H9 (cell line): ENCODE measurements at regions not wholly inside any gene's neighbourhood (a gene's known extent, or its start where the extent isn't known, plus 50 kb on each side); places are given as distances from the start of the nearest gene placed in this dataset.

Source experiments
- DNase-seq: peaks from one replicate; pipeline ENCODE4 v3.0.0-alpha.2; 2017
- H2AFZ ChIP-seq: one replicate; pipeline ENCODE4 v1.6.1; 2013; ENCODE audit warnings: mild to moderate bottlenecking, low read length, control low read depth, moderate library complexity
- H2AK5ac ChIP-seq: 2 replicates; pipeline ENCODE4 v1.6.1; 2013; ENCODE audit warnings: low read length, control low read depth, mixed read lengths; ENCODE audit not compliant: insufficient read length
- H2BK120ac ChIP-seq: one replicate; pipeline ENCODE4 v1.6.1; 2013; ENCODE audit warnings: low read depth, mild to moderate bottlenecking, low read length, control low read depth, inconsistent platforms; ENCODE audit not compliant: poor library complexity, severe bottlenecking
- H2BK12ac ChIP-seq: 2 replicates; pipeline ENCODE4 v1.6.1; 2013; ENCODE audit warnings: low read length, control low read depth, mixed read lengths, low read depth; ENCODE audit not compliant: insufficient read length
- H2BK15ac ChIP-seq: 2 replicates; pipeline ENCODE4 v1.6.1; 2013; ENCODE audit warnings: low read depth, low read length, control low read depth
- H2BK20ac ChIP-seq: one replicate; pipeline ENCODE4 v1.6.1; 2013; ENCODE audit warnings: low read depth, mild to moderate bottlenecking, low read length, control low read depth, inconsistent platforms; ENCODE audit not compliant: poor library complexity, severe bottlenecking
- H2BK5ac ChIP-seq: 2 replicates; pipeline ENCODE4 v1.6.1; 2013; ENCODE audit warnings: low read length, control low read depth, mixed read lengths; ENCODE audit not compliant: insufficient read length
- H3K14ac ChIP-seq: 2 replicates; pipeline ENCODE4 v1.6.1; 2013; ENCODE audit warnings: low read length, control low read depth; ENCODE audit not compliant: insufficient read depth
- H3K18ac ChIP-seq: 2 replicates; pipeline ENCODE4 v1.6.1; 2013; ENCODE audit warnings: low read depth, mild to moderate bottlenecking, mixed read lengths, low read length, control low read depth; ENCODE audit not compliant: insufficient read length
- H3K23ac ChIP-seq: 2 replicates; pipeline ENCODE4 v1.6.1; 2013; ENCODE audit warnings: low read length, control low read depth, mixed read lengths, low read depth; ENCODE audit not compliant: insufficient read length
- H3K23me2 ChIP-seq: 2 replicates; pipeline ENCODE4 v1.6.1; 2013; ENCODE audit warnings: low read depth, mild to moderate bottlenecking, mixed read lengths, low read length, control low read depth; ENCODE audit not compliant: insufficient read length, poor library complexity, severe bottlenecking
- H3K27ac ChIP-seq: 2 replicates; pipeline ENCODE4 v1.5.1; 2013; ENCODE audit warnings: low read length, control low read depth, mixed read lengths, low read depth; ENCODE audit not compliant: insufficient read length
- H3K27me3 ChIP-seq: 2 replicates; pipeline ENCODE4 v1.6.1; 2013; ENCODE audit warnings: low read length, control low read depth, inconsistent platforms; ENCODE audit not compliant: insufficient read depth
- H3K4ac ChIP-seq: 2 replicates; pipeline ENCODE4 v1.6.1; 2013; ENCODE audit warnings: low read depth, mild to moderate bottlenecking, control low read depth, inconsistent platforms, low read length, moderate library complexity
- H3K4me1 ChIP-seq: 2 replicates; pipeline ENCODE4 v1.6.1; 2013; ENCODE audit warnings: low read length, control low read depth, inconsistent platforms; ENCODE audit not compliant: insufficient read depth
- H3K4me2 ChIP-seq: 2 replicates; pipeline ENCODE4 v1.6.1; 2013; ENCODE audit warnings: low read length, control low read depth, mixed read lengths; ENCODE audit not compliant: insufficient read length, insufficient read depth
- H3K56ac ChIP-seq: 2 replicates; pipeline ENCODE4 v1.6.1; 2013; ENCODE audit warnings: low read depth, mild to moderate bottlenecking, mixed read lengths, low read length, control low read depth; ENCODE audit not compliant: insufficient read length
- H3K79me1 ChIP-seq: 2 replicates; pipeline ENCODE4 v1.6.1; 2013; ENCODE audit warnings: low read depth, mild to moderate bottlenecking, moderate library complexity, low read length, control low read depth, inconsistent platforms; ENCODE audit not compliant: insufficient read depth, poor library complexity, severe bottlenecking
- H3K79me2 ChIP-seq: 2 replicates; pipeline ENCODE4 v1.6.1; 2013; ENCODE audit warnings: low read length, control low read depth, inconsistent platforms; ENCODE audit not compliant: insufficient read depth
- H3K9ac ChIP-seq: 2 replicates; pipeline ENCODE4 v1.6.1; 2013; ENCODE audit warnings: low read length, control low read depth, mixed read lengths; ENCODE audit not compliant: insufficient read length; ENCODE audit errors: extremely low read depth
- H3K9me3 ChIP-seq: one replicate; pipeline ENCODE4 v1.6.1; 2013; ENCODE audit warnings: low read depth, low read length, inconsistent platforms; ENCODE audit not compliant: control insufficient read depth
- H3T11ph ChIP-seq: one replicate; pipeline ENCODE4 v1.6.1; 2013; ENCODE audit warnings: mild to moderate bottlenecking, low read length, control low read depth, inconsistent platforms
- H4K20me1 ChIP-seq: one replicate; pipeline ENCODE4 v1.6.1; 2013; ENCODE audit not compliant: control insufficient read depth, insufficient read length, insufficient read depth
- H4K5ac ChIP-seq: 2 replicates; pipeline ENCODE4 v1.6.1; 2013; ENCODE audit warnings: low read depth, mild to moderate bottlenecking, mixed read lengths, low read length, control low read depth; ENCODE audit not compliant: insufficient read length
- H4K8ac ChIP-seq: replicated peaks from 2 replicates; pipeline ENCODE4 v1.6.1; 2013; ENCODE audit warnings: low read length, control low read depth, mixed read lengths, low read depth; ENCODE audit not compliant: insufficient read length
- H4K91ac ChIP-seq: 2 replicates; pipeline ENCODE4 v1.6.1; 2013; ENCODE audit warnings: low read depth, mild to moderate bottlenecking, moderate library complexity, mixed read lengths, low read length, control low read depth; ENCODE audit not compliant: insufficient read length
- H3K27ac Mint-ChIP-seq, 3 experiments: 2 replicates in 2 of 3; 3 replicates in 1 of 3; pipeline ENCODE4 v1.8.0; 2020 to 2021; ENCODE audit warnings: mixed read lengths in 3 of 3, mild to moderate bottlenecking in 1 of 3, moderate library complexity in 1 of 3
- H3K27me3 Mint-ChIP-seq: 2 replicates; pipeline ENCODE4 v1.8.0; 2021; ENCODE audit warnings: low read depth, mild to moderate bottlenecking, moderate library complexity, mixed read lengths
- H3K36me3 Mint-ChIP-seq, 3 experiments: 2 replicates in 2 of 3; 3 replicates in 1 of 3; pipeline ENCODE4 v1.8.0; 2020 to 2021; ENCODE audit warnings: low read depth in 3 of 3, mixed read lengths in 3 of 3; ENCODE audit not compliant: insufficient read depth in 1 of 3
- H3K4me1 Mint-ChIP-seq, 2 experiments: 2 replicates each; pipeline ENCODE4 v1.8.0; 2020; ENCODE audit warnings: mixed read lengths in 2 of 2
- H3K4me3 Mint-ChIP-seq, 2 experiments: 2 replicates in 1 of 2; 3 replicates in 1 of 2; pipeline ENCODE4 v1.8.0; 2020 to 2021; ENCODE audit warnings: mild to moderate bottlenecking in 2 of 2, mixed read lengths in 2 of 2, moderate library complexity in 1 of 2
- H3K9me3 Mint-ChIP-seq, 2 experiments: 2 replicates in 1 of 2; 3 replicates in 1 of 2; pipeline ENCODE4 v1.8.0; 2020; ENCODE audit warnings: mild to moderate bottlenecking in 2 of 2, mixed read lengths in 2 of 2, moderate library complexity in 1 of 2
- WGBS: extraction: QIAGEN DNeasy Blood & Tissue Kit; methylation state at CpG from one replicate; pipeline ENCODE4 v1.1.7; 2013; ENCODE audit warnings: missing lambda C conversion rate, low lambda C conversion rate, mixed read lengths; ENCODE audit not compliant: insufficient read length; ENCODE audit errors: extremely low coverage; 5-methylcytosine and 5-hydroxymethylcytosine counted together
- TF ChIP-seq, protein P1 (sequence below): fragments of 200-600 bp; sonication (generic); conservative IDR thresholded peaks from 3 replicates; pipeline ENCODE4 v1.8.0; 2021; ENCODE audit warnings: antibody characterized with exemption, mild to moderate bottlenecking

- no peak overlapping the region for H2AK5ac ChIP-seq
- no peaks in the 10 kb centered on the region for H3K79me2 ChIP-seq
- H3K4me2 ChIP-seq, result no peak overlapping the region
- Mint-ChIP-seq H3K27me3 (no peaks in the 10 kb centered on the region), H3K4me3 (no peak overlapping the region), H3K9me3 (no peaks in the 10 kb centered on the region; a peak in 2 of 5 replicates), H3K4me1 (peaks cover 19 to 33% of the 10 kb centered on the region in 2 experiments), H3K27ac (no peak overlapping the region), H3K36me3 (no peaks in the 10 kb centered on the region)
- H3K23ac ChIP-seq, result no peak overlapping the region
- no peak for DNase-seq
- no peaks in the 10 kb centered on the region for H4K20me1 ChIP-seq
- no peak overlapping the region for H3K18ac ChIP-seq
- H4K8ac ChIP-seq, result no peak overlapping the region
- no peak overlapping the region for H2BK5ac ChIP-seq
- no peak overlapping the region for H2BK15ac ChIP-seq
- no peak overlapping the region for H3K9ac ChIP-seq
- no peak overlapping the region for H4K5ac ChIP-seq
- no CpG with 5 or more reads among the region's 5 CpGs for WGBS
- H4K91ac ChIP-seq, result no peak overlapping the region
- no peak overlapping the region for H2BK20ac ChIP-seq
- H2AFZ ChIP-seq, result no peak overlapping the region
- H3K4ac ChIP-seq, result no peak overlapping the region
- no peak overlapping the region for H2BK120ac ChIP-seq
- TF ChIP-seq, protein P1, sequence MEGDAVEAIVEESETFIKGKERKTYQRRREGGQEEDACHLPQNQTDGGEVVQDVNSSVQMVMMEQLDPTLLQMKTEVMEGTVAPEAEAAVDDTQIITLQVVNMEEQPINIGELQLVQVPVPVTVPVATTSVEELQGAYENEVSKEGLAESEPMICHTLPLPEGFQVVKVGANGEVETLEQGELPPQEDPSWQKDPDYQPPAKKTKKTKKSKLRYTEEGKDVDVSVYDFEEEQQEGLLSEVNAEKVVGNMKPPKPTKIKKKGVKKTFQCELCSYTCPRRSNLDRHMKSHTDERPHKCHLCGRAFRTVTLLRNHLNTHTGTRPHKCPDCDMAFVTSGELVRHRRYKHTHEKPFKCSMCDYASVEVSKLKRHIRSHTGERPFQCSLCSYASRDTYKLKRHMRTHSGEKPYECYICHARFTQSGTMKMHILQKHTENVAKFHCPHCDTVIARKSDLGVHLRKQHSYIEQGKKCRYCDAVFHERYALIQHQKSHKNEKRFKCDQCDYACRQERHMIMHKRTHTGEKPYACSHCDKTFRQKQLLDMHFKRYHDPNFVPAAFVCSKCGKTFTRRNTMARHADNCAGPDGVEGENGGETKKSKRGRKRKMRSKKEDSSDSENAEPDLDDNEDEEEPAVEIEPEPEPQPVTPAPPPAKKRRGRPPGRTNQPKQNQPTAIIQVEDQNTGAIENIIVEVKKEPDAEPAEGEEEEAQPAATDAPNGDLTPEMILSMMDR, result no peak
- H3K23me2 ChIP-seq, result no peaks in the 10 kb centered on the region
- no peaks in the 10 kb centered on the region for H3K4me1 ChIP-seq
- no peak overlapping the region for H3K14ac ChIP-seq
- H3K27me3 ChIP-seq, result no peaks in the 10 kb centered on the region
- H3T11ph ChIP-seq, result no peak overlapping the region
- no peak overlapping the region for H2BK12ac ChIP-seq
- no peak overlapping the region for H3K27ac ChIP-seq
- no peak overlapping the region for H3K56ac ChIP-seq
- H3K9me3 ChIP-seq, result no peaks in the 10 kb centered on the region
- no peaks in the 10 kb centered on the region for H3K79me1 ChIP-seq
Measured at GRCh38 chr17:72427761-72428109, 306.9 kb downstream of the SOX9 start.
